A549 (cell line): ENCODE measurements at regions not wholly inside any gene's neighbourhood (a gene's known extent, or its start where the extent isn't known, plus 50 kb on each side); places are given as distances from the start of the nearest gene placed in this dataset.

ENCODE experiments used
- ATAC-seq, 2 experiments: fragments of 200-7000 bp in 1 of 2; fragments of >200 bp in 1 of 2; cut with Nextera tagmentation in 1 of 2; cut with Tn5 transposase in 1 of 2; 3 replicates each; pipeline versions ENCODE4 v1.8.0 to v1.9.1; 2018 to 2020; ENCODE audit warnings: mild to moderate bottlenecking in 1 of 2, moderate library complexity in 1 of 2
- CTCF ChIA-PET: fragments of 300-600 bp; sonication (Branson Sonifier 250); formaldehyde crosslinking; extraction: SDS; loops from one replicate; lab custom pipeline; 2021; ENCODE audit warnings: antibody characterized with exemption, inconsistent platforms; lab: Yijun Ruan, JAX
- POLR2A ChIA-PET: fragments of 350-600 bp; formaldehyde crosslinking; extraction: SDS; loops from one replicate; lab custom pipeline; 2021; ENCODE audit warnings: antibody characterized with exemption, inconsistent platforms; lab: Yijun Ruan, JAX
- DNase-seq, 2 experiments: peaks; one replicate each; pipeline versions ENCODE4 v3.0.0 to v3.0.0-alpha.2; 2011 to 2016; ENCODE audit warnings: low read depth in 1 of 2, low spot score in 1 of 2
- FAIRE-seq: peaks from 2 replicates; lab custom pipeline; 2011; peaks lifted over from hg19 to GRCh38; lab: Jason Lieb, UNC
- H3K27ac ChIP-seq, 2 experiments: fragments of >200 bp; sonication (Bioruptor Twin); formaldehyde crosslinking; 3 replicates each; pipeline ENCODE4 v1.5.1; 2016 to 2017
- H3K4me1 ChIP-seq: fragments of >200 bp; sonication (Bioruptor Twin); formaldehyde crosslinking; 3 replicates; pipeline ENCODE4 v1.6.1; 2016
- H3K4me2 ChIP-seq: fragments of >200 bp; sonication (Bioruptor Twin); formaldehyde crosslinking; 3 replicates; pipeline ENCODE4 v1.6.1; 2016
- H3K4me3 ChIP-seq: fragments of >200 bp; sonication (Bioruptor Twin); formaldehyde crosslinking; 3 replicates; pipeline ENCODE4 v1.5.1; 2016
- H3K9me3 ChIP-seq: fragments of >200 bp; sonication (Bioruptor Twin); formaldehyde crosslinking; 3 replicates; pipeline ENCODE4 v1.6.1; 2016
- CHD2 ChIP-seq: fragments of 150-350 bp; IDR thresholded peaks from 2 replicates; pipeline ENCODE4 v1.6.1; 2014; ENCODE audit warnings: low read length; ENCODE audit not compliant: partially characterized antibody
- CTCF ChIP-seq: fragments of >200 bp; sonication (Bioruptor Twin); formaldehyde crosslinking; IDR thresholded peaks from 3 replicates; pipeline ENCODE4 v1.5.1; 2016
- E2F6 ChIP-seq: IDR thresholded peaks from 2 replicates; pipeline ENCODE4 v1.6.1; 2012; ENCODE audit warnings: low read depth, borderline replicate concordance
- FOSL2 ChIP-seq, 2 experiments: fragments of 450-650 bp in 1 of 2; fragments of >200 bp in 1 of 2; sonication (Bioruptor Twin) in 1 of 2; formaldehyde crosslinking; IDR thresholded peaks; 2 replicates each; pipeline versions ENCODE4 v1.5.0 to v1.6.1; 2016 to 2020; ENCODE audit warnings: mild to moderate bottlenecking in 1 of 2, moderate library complexity in 1 of 2
- GATA3 ChIP-seq: IDR thresholded peaks from 2 replicates; pipeline ENCODE4 v1.6.1; 2012; ENCODE audit warnings: borderline replicate concordance
- HES2 ChIP-seq: fragments of >200 bp; sonication (Bioruptor Twin); formaldehyde crosslinking; IDR thresholded peaks from 2 replicates; pipeline ENCODE4 v1.6.1; 2016
- HMGXB4 ChIP-seq: fragments of 250-450 bp; sonication (Bioruptor Pico); IDR thresholded peaks from 2 replicates; pipeline ENCODE4 v1.5.0; 2021; ENCODE audit warnings: mild to moderate bottlenecking, moderate library complexity, borderline replicate concordance
- HOXA7 ChIP-seq: fragments of 250-450 bp; sonication (Bioruptor Pico); IDR thresholded peaks from 2 replicates; pipeline ENCODE4 v1.5.0; 2020; ENCODE audit warnings: mild to moderate bottlenecking, moderate library complexity
- HOXB13 ChIP-seq: fragments of 250-450 bp; sonication (Bioruptor Pico); IDR thresholded peaks from 2 replicates; pipeline ENCODE4 v1.5.0; 2020; ENCODE audit warnings: low read depth, mild to moderate bottlenecking, moderate library complexity
- JUN ChIP-seq, 2 experiments: fragments of >200 bp; sonication (Bioruptor Twin); formaldehyde crosslinking; IDR thresholded peaks; 2 replicates in 1 of 2; 3 replicates in 1 of 2; pipeline ENCODE4 v1.6.1; 2016 to 2017
- KDM5A ChIP-seq: fragments of 200-600 bp; sonication (generic); IDR thresholded peaks from 2 replicates; pipeline ENCODE4 v1.6.1; 2016; ENCODE audit warnings: antibody characterized with exemption, mild to moderate bottlenecking
- PHF8 ChIP-seq: fragments of 200-600 bp; sonication (generic); IDR thresholded peaks from 2 replicates; pipeline ENCODE4 v1.6.1; 2016; ENCODE audit warnings: low read depth, mild to moderate bottlenecking, antibody characterized with exemption, moderate library complexity, borderline replicate concordance
- RARB ChIP-seq: fragments of 250-450 bp; sonication (Bioruptor Pico); IDR thresholded peaks from 2 replicates; pipeline ENCODE4 v1.8.0; 2021; ENCODE audit warnings: mild to moderate bottlenecking, moderate library complexity
- RCOR1 ChIP-seq: fragments of 150-350 bp; IDR thresholded peaks from 2 replicates; pipeline ENCODE4 v1.6.1; 2014; ENCODE audit warnings: antibody characterized with exemption, low read length, low read depth
- REST ChIP-seq: fragments of 200-600 bp; sonication (generic); IDR thresholded peaks from 2 replicates; pipeline ENCODE4 v1.6.1; 2016; ENCODE audit warnings: antibody characterized with exemption, mild to moderate bottlenecking, moderate library complexity
- RNF2 ChIP-seq: fragments of 200-600 bp; sonication (generic); IDR thresholded peaks from 2 replicates; pipeline ENCODE4 v1.6.1; 2016; ENCODE audit warnings: low read depth, mild to moderate bottlenecking, antibody characterized with exemption, moderate library complexity, borderline replicate concordance
- SREBF2 ChIP-seq: fragments of 450-650 bp; IDR thresholded peaks from 2 replicates; pipeline ENCODE4 v1.6.1; 2014; ENCODE audit warnings: mild to moderate bottlenecking, moderate library complexity
- USF2 ChIP-seq: fragments of 450-650 bp; IDR thresholded peaks from 2 replicates; pipeline ENCODE4 v1.6.1; 2014; ENCODE audit warnings: antibody characterized with exemption
- ZFP36 ChIP-seq: fragments of 450-650 bp; IDR thresholded peaks from 2 replicates; pipeline ENCODE4 v1.6.1; 2014; ENCODE audit warnings: borderline replicate concordance; ENCODE audit not compliant: partially characterized antibody
- WGBS: methylation state at CpG from one replicate; pipeline ENCODE4 v1.1.6; 2017; ENCODE audit errors: missing lambda C conversion rate; 5-methylcytosine and 5-hydroxymethylcytosine counted together

GRCh38 chr11:13897646-13898276 lies 64.8 kb upstream of the SPON1 start:
- Histone ChIP-seq H3K4me3 (no peak overlapping the region), H3K27ac (no peak overlapping the region), H3K4me1 (peaks cover 14% of the 10 kb centered on the region; the same call in 2 of the 3 replicates), H3K4me2 (no peak overlapping the region), H3K9me3 (no peaks in the 10 kb centered on the region)
- WGBS = 36% methylated on average over 6 of the region's 6 CpGs
- FAIRE-seq (no peak), DNase-seq (no peak), ATAC-seq (no peak)
- TF ChIP-seq CHD2 = no peak
- no peak for TF ChIP-seq HMGXB4 (CRISPR knock-in tag)
- no peak for TF ChIP-seq HOXA7
- TF ChIP-seq CTCF = no peak
- TF ChIP-seq RARB (CRISPR knock-in tag) = no peak
- no peak for TF ChIP-seq REST
- TF ChIP-seq SREBF2 = no peak
- TF ChIP-seq JUN (IDR thresholded peaks at IDR 0.05) = no peak
- TF ChIP-seq PHF8 = no peak
- no peak for TF ChIP-seq RNF2
- TF ChIP-seq HES2 = no peak
- TF ChIP-seq KDM5A = no peak
- TF ChIP-seq E2F6 = no peak
- TF ChIP-seq HOXB13 (CRISPR knock-in tag) = no peak
- no peak for TF ChIP-seq FOSL2 (IDR thresholded peaks at IDR 0.05)
- no peak for TF ChIP-seq FOSL2 (CRISPR knock-in tag; IDR thresholded peaks at IDR 0.05)
- POLR2A ChIA-PET = no interaction called here
- CTCF ChIA-PET = no interaction called here

- no peak overlapping the region for H3K27ac ChIP-seq
- ChIA-PET CTCF (no interaction called here), POLR2A (no interaction called here)
- H3K9me3 ChIP-seq = no peaks in the 10 kb centered on the region
- H3K4me2 ChIP-seq = no peak overlapping the region
- H3K4me1 ChIP-seq = peaks cover 14% of the 10 kb centered on the region; the same call in 2 of the 3 replicates
- no peak overlapping the region for H3K4me3 ChIP-seq
- DNase-seq = no peak
- no peak for ATAC-seq
- no peak for FAIRE-seq
- TF ChIP-seq GATA3 (no peak), USF2 (no peak), CTCF (no peak), RCOR1 (no peak), ZFP36 (no peak)
Observed at GRCh38 chr11:13899603-13900002, 62.9 kb upstream of the SPON1 start.
